Endothelial cell of umbilical vein (primary cell): ENCODE measurements at regions not wholly inside any gene's neighbourhood (a gene's known extent, or its start where the extent isn't known, plus 50 kb on each side); places are given as distances from the start of the nearest gene placed in this dataset.
A peak's percentile ranks its signal among the peaks of the same experiment; 100 is the strongest.

ENCODE experiments used
- BruUV-seq: library from RNA; stranded (reverse); fragments of 400-500 nt; replicated peaks from 2 replicates; lab custom pipeline; 2021; lab: Mats Ljungman, UMichigan
- CTCF ChIA-PET: fragments of 300-600, 350-600 bp; sonication (Branson Sonifier 250); formaldehyde crosslinking; loops from one replicate; lab custom pipeline; 2021; ENCODE audit warnings: antibody characterized with exemption, inconsistent platforms; lab: Charles Lee
- POLR2A ChIA-PET: fragments of 300-600, 350-600 bp; sonication (Branson Sonifier 250); formaldehyde crosslinking; loops from one replicate; lab custom pipeline; 2021; ENCODE audit warnings: antibody characterized with exemption, inconsistent platforms; lab: Charles Lee
- DNase-seq: peaks from one replicate; pipeline ENCODE4 v3.0.0-alpha.2; 2011; ENCODE audit warnings: low read depth, low spot score
- FAIRE-seq: peaks from 2 replicates; lab custom pipeline; 2011; peaks lifted over from hg19 to GRCh38; lab: Jason Lieb, UNC
- H2AFZ ChIP-seq: 2 replicates; pipeline ENCODE4 v1.6.0; 2012; ENCODE audit warnings: low read depth, low read length, control low read depth, inconsistent platforms
- H3K27ac ChIP-seq: 2 replicates; pipeline ENCODE4 v1.5.1; 2011; ENCODE audit warnings: low read depth, mild to moderate bottlenecking, control low read depth, low read length, moderate library complexity; ENCODE audit not compliant: insufficient read depth
- H3K27me3 ChIP-seq, 2 experiments: 2 replicates each; pipeline versions ENCODE4 v1.6.0 to v1.6.1; 2011; ENCODE audit warnings: low read length in 2 of 2, mixed read lengths in 1 of 2; ENCODE audit not compliant: control insufficient read depth in 2 of 2, insufficient read depth in 2 of 2
- H3K36me3 ChIP-seq, 2 experiments: 2 replicates in 1 of 2; 3 replicates in 1 of 2; pipeline ENCODE4 v1.5.1; 2011; ENCODE audit warnings: low read length in 2 of 2, mild to moderate bottlenecking in 1 of 2, moderate library complexity in 1 of 2; ENCODE audit not compliant: control insufficient read depth in 2 of 2, insufficient read depth in 2 of 2; ENCODE audit errors: extremely low read depth in 1 of 2
- H3K4me1 ChIP-seq: 3 replicates; pipeline ENCODE4 v1.5.1; 2011; ENCODE audit warnings: mild to moderate bottlenecking, low read length; ENCODE audit not compliant: control insufficient read depth, insufficient read depth; ENCODE audit errors: extremely low read depth
- H3K4me2 ChIP-seq: 2 replicates; pipeline ENCODE4 v1.6.1; 2011; ENCODE audit warnings: low read length, control low read depth, mixed read lengths; ENCODE audit not compliant: insufficient read depth
- H3K4me3 ChIP-seq, 3 experiments: fragments of 200-600 bp in 1 of 3; sonication (generic), shearing (Covaris generic) in 1 of 3; replicated peaks in 1 of 3; 2 replicates each; pipeline ENCODE4 v1.5.1; 2011 to 2016; ENCODE audit warnings: control low read depth in 3 of 3, low read length in 3 of 3, mild to moderate bottlenecking in 2 of 3, inconsistent platforms in 1 of 3, low read depth in 1 of 3, moderate library complexity in 1 of 3; ENCODE audit not compliant: insufficient read depth in 1 of 3
- H3K79me2 ChIP-seq: 2 replicates; pipeline ENCODE4 v1.6.0; 2012; ENCODE audit warnings: low read length, inconsistent platforms; ENCODE audit not compliant: control insufficient read depth, insufficient read depth
- H3K9ac ChIP-seq: replicated peaks from 2 replicates; pipeline ENCODE3; 2011; ENCODE audit warnings: low read length, control low read depth; ENCODE audit not compliant: insufficient read depth; ENCODE audit errors: extremely low read depth
- H3K9me1 ChIP-seq: replicated peaks from 3 replicates; pipeline ENCODE4 v1.6.0; 2011; ENCODE audit warnings: mild to moderate bottlenecking, low read length; ENCODE audit not compliant: control insufficient read depth, insufficient read depth; ENCODE audit errors: extremely low read depth
- H3K9me3 ChIP-seq: replicated peaks from 2 replicates; pipeline ENCODE4 v1.5.1; 2012; ENCODE audit warnings: low read length, inconsistent platforms; ENCODE audit not compliant: control insufficient read depth, insufficient read depth
- H4K20me1 ChIP-seq: replicated peaks from 2 replicates; pipeline ENCODE3; 2011; ENCODE audit warnings: mild to moderate bottlenecking, low read length; ENCODE audit not compliant: control insufficient read depth, insufficient read depth; ENCODE audit errors: extremely low read depth
- EZH2 ChIP-seq: IDR thresholded peaks from 2 replicates; pipeline ENCODE4 v1.6.1; 2012; ENCODE audit warnings: borderline replicate concordance, low read depth, mild to moderate bottlenecking, moderate library complexity, low read length, inconsistent platforms; ENCODE audit not compliant: severe bottlenecking
- FOS ChIP-seq: IDR thresholded peaks from 2 replicates; pipeline ENCODE4 v1.6.1; 2011; ENCODE audit warnings: mild to moderate bottlenecking, low read length, moderate library complexity, borderline replicate concordance; ENCODE audit not compliant: insufficient read depth
- GATA2 ChIP-seq: IDR thresholded peaks from 2 replicates; pipeline ENCODE4 v1.7.0; 2011; ENCODE audit warnings: low read depth, mild to moderate bottlenecking, moderate library complexity, mixed read lengths, low read length; ENCODE audit not compliant: insufficient read length, insufficient read depth
- JUN ChIP-seq: IDR thresholded peaks from 2 replicates; pipeline ENCODE4 v1.6.1; 2011; ENCODE audit warnings: borderline replicate concordance, low read depth; ENCODE audit not compliant: insufficient read length, insufficient read depth
- MYC ChIP-seq: IDR thresholded peaks from one replicate; pipeline ENCODE4 v1.6.1; 2011; ENCODE audit warnings: mild to moderate bottlenecking, low read depth, low read length
- POLR2A ChIP-seq: IDR thresholded peaks from 2 replicates; pipeline ENCODE4 v1.6.1; 2012; ENCODE audit warnings: low read depth, mild to moderate bottlenecking, control low read depth, low read length
- POLR2AphosphoS5 ChIP-seq: IDR thresholded peaks from 2 replicates; pipeline ENCODE4 v1.6.1; 2012; ENCODE audit warnings: low read depth, mild to moderate bottlenecking, control low read depth, low read length, moderate library complexity; ENCODE audit not compliant: insufficient read depth
- dilution Hi-C: fragments of 300-500 bp; cut with MboI; formaldehyde crosslinking; loops from one replicate; pipeline ENCODE4 v1.15.0; 2019; ENCODE audit warnings: low sequenced_read_pairs; ENCODE audit not compliant: extremely low pct_ligation_motif_present
- intact Hi-C: fragments of 100-400 bp; cut with micrococcal nuclease; formaldehyde crosslinking; loops from one replicate; pipeline ENCODE4 v1.10.0; 2022
- TF ChIP-seq, protein P1 (sequence below), 2 donors: IDR thresholded peaks; 1 replicate in 1 of 2; 2 replicates in 1 of 2; pipeline ENCODE4 v1.5.1; 2011; ENCODE audit warnings: low read length in 2 of 2, mild to moderate bottlenecking in 2 of 2, moderate library complexity in 2 of 2, control low read depth in 1 of 2, inconsistent platforms in 1 of 2, low read depth in 1 of 2; ENCODE audit not compliant: insufficient read depth in 1 of 2; ENCODE audit errors: extremely low read depth in 1 of 2

DNA sequence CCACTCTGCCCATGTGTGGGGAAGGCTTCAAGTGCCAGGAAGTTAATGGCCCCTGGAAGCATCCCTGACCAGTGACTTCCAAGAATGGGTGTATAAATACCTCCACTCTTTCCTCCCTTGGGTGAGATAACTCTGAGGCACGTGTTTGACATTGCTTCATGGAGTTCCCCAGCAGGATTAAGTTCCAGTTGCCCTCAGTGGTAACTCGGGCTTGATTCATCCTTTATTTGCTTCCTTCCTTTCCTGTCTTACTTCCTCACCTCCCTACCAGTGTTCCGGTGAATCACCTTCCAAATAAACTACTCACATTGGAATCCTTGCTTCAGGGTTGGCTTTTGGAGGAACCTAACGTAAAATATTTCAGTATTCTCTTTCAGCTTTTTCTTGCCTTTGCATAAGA is 84.6 kb upstream of the JAG1 start:
- BruUV-seq = no TSS peak
- no peaks in the 10 kb centered on the region for H3K79me2 ChIP-seq
- H3K9me1 ChIP-seq = no peaks in the 10 kb centered on the region
- intact Hi-C loops (loop anchor here (1.0 kb wide), 1 partner anchor 84 kb away; no protein-coding TSS in a partner anchor), dilution Hi-C loops (no loop called here)
- FAIRE-seq (peak; percentile 83), DNase-seq (peak; percentile 64)
- H2AFZ ChIP-seq = no peak overlapping the region
- H4K20me1 ChIP-seq = no peaks in the 10 kb centered on the region
- TF ChIP-seq JUN (peak; percentile 70), MYC (peak; percentile 91), FOS (peak; percentile 98), GATA2 (peak; percentile 87), POLR2AphosphoS5 (peak; percentile 97), POLR2A (peak; percentile 48), EZH2 (no peak)
- TF ChIP-seq, protein P1, sequence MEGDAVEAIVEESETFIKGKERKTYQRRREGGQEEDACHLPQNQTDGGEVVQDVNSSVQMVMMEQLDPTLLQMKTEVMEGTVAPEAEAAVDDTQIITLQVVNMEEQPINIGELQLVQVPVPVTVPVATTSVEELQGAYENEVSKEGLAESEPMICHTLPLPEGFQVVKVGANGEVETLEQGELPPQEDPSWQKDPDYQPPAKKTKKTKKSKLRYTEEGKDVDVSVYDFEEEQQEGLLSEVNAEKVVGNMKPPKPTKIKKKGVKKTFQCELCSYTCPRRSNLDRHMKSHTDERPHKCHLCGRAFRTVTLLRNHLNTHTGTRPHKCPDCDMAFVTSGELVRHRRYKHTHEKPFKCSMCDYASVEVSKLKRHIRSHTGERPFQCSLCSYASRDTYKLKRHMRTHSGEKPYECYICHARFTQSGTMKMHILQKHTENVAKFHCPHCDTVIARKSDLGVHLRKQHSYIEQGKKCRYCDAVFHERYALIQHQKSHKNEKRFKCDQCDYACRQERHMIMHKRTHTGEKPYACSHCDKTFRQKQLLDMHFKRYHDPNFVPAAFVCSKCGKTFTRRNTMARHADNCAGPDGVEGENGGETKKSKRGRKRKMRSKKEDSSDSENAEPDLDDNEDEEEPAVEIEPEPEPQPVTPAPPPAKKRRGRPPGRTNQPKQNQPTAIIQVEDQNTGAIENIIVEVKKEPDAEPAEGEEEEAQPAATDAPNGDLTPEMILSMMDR (IDR thresholded peaks at IDR 0.05; ENCODE audit: extremely low read depth in 1 of 2, insufficient read depth in 1 of 2, low read depth in 1 of 2, low read length in 2 of 2) = no peak
- H3K9ac ChIP-seq = no peak overlapping the region
- CTCF ChIA-PET = no interaction called here
- peak overlapping the region; percentile 55 for H3K27ac ChIP-seq
- H3K9me3 ChIP-seq = peaks cover 2% of the 10 kb centered on the region
- H3K36me3 ChIP-seq = no peaks in the 10 kb centered on the region
- H3K4me3 ChIP-seq = no peak overlapping the region
- POLR2A ChIA-PET = no interaction called here
- no peaks in the 10 kb centered on the region for H3K27me3 ChIP-seq
- H3K4me1 ChIP-seq = peaks cover 45% of the 10 kb centered on the region
- peak overlapping the region; percentile 31 for H3K4me2 ChIP-seq
